ENCODE measurements at regions not wholly inside any gene's neighbourhood (a gene's known extent, or its start where the extent isn't known, plus 50 kb on each side); places are given as distances from the start of the nearest gene placed in this dataset.

DNA sequence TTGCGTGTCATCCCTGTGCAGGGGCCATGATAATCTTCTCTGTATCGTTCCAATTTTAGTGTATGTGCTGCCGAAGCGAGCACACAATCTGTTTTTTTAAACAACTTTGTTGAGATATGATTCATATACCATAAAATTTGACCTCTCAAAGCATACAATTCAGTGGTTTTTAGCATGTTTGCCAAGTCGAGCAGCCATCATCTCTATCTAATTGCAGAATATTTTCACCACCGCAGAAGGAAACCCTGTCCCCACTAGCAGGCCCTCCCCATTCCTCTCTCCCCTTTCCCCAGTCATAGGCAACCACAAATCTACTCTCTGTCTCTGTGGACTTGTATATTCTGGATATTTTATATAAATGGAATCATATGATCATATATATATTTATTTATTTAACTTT lies 78.7 kb upstream of the TINAGL1 start:
- TF ChIP-seq, protein P1, sequence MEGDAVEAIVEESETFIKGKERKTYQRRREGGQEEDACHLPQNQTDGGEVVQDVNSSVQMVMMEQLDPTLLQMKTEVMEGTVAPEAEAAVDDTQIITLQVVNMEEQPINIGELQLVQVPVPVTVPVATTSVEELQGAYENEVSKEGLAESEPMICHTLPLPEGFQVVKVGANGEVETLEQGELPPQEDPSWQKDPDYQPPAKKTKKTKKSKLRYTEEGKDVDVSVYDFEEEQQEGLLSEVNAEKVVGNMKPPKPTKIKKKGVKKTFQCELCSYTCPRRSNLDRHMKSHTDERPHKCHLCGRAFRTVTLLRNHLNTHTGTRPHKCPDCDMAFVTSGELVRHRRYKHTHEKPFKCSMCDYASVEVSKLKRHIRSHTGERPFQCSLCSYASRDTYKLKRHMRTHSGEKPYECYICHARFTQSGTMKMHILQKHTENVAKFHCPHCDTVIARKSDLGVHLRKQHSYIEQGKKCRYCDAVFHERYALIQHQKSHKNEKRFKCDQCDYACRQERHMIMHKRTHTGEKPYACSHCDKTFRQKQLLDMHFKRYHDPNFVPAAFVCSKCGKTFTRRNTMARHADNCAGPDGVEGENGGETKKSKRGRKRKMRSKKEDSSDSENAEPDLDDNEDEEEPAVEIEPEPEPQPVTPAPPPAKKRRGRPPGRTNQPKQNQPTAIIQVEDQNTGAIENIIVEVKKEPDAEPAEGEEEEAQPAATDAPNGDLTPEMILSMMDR (IDR thresholded peaks at IDR 0.05) = no peak
- TF ChIP-seq POLR2A (IDR thresholded peaks at IDR 0.05) = no peak

All from body of pancreas (tissue), 4 donors.